ENCODE measurements at regions not wholly inside any gene's neighbourhood (a gene's known extent, or its start where the extent isn't known, plus 50 kb on each side); places are given as distances from the start of the nearest gene placed in this dataset.

GRCh38 chr10:20726381-20726780 lies 170.7 kb downstream of the NEBL start:
- Histone ChIP-seq H3K36me3 (ENCODE audit: control insufficient read depth in 2 of 2, insufficient read depth in 2 of 2, low read length in 1 of 2) (no peaks in the 10 kb centered on the region), H3K4me1 (ENCODE audit: control insufficient read depth in 2 of 2, insufficient read depth in 2 of 2, low read length in 2 of 2) (no peaks in the 10 kb centered on the region), H3K4me3 (ENCODE audit: low read length in 2 of 2) (no peak overlapping the region), H3K27ac (ENCODE audit: low read depth in 1 of 2, low read length in 1 of 2) (no peak overlapping the region), H3K27me3 (ENCODE audit: control insufficient read depth in 2 of 2, insufficient read depth in 1 of 2, low read length in 1 of 2) (no peaks in the 10 kb centered on the region), H3K9me3 (ENCODE audit: control insufficient read depth in 2 of 2, insufficient read depth in 1 of 2, low read length in 1 of 2) (peaks cover 0 to 1% of the 10 kb centered on the region in 2 donors)
- DNase-seq (ENCODE audit: low read depth in 6 of 9, low spot score in 9 of 9): no peak
- 96% methylated on average over 3 of the region's 3 CpGs for WGBS

GRCh38 chr10:20714979-20715378 lies 182.1 kb downstream of the NEBL start:
- no peak overlapping the region for H3K4me3 ChIP-seq (ENCODE audit: low read length in 2 of 2)
- H3K36me3 ChIP-seq (ENCODE audit: control insufficient read depth in 2 of 2, insufficient read depth in 2 of 2, low read length in 1 of 2): no peaks in the 10 kb centered on the region
- peaks cover 0 to 3% of the 10 kb centered on the region in 2 donors for H3K9me3 ChIP-seq (ENCODE audit: control insufficient read depth in 2 of 2, insufficient read depth in 1 of 2, low read length in 1 of 2)
- no peak overlapping the region for H3K27ac ChIP-seq (ENCODE audit: low read depth in 1 of 2, low read length in 1 of 2)
- no peak for DNase-seq (ENCODE audit: low read depth in 6 of 9, low spot score in 9 of 9)
- no peaks in the 10 kb centered on the region for H3K4me1 ChIP-seq (ENCODE audit: control insufficient read depth in 2 of 2, insufficient read depth in 2 of 2, low read length in 2 of 2)
- no peaks in the 10 kb centered on the region for H3K27me3 ChIP-seq (ENCODE audit: control insufficient read depth in 2 of 2, insufficient read depth in 1 of 2, low read length in 1 of 2)
- WGBS: 98% methylated on average over 1 of the region's 1 CpG

- Histone ChIP-seq H3K27me3 (ENCODE audit: control insufficient read depth in 2 of 2, insufficient read depth in 1 of 2, low read length in 1 of 2) (no peaks in the 10 kb centered on the region), H3K27ac (ENCODE audit: low read depth in 1 of 2, low read length in 1 of 2) (no peak overlapping the region), H3K4me1 (ENCODE audit: control insufficient read depth in 2 of 2, insufficient read depth in 2 of 2, low read length in 2 of 2) (no peaks in the 10 kb centered on the region), H3K4me3 (ENCODE audit: low read length in 2 of 2) (no peak overlapping the region), H3K36me3 (ENCODE audit: control insufficient read depth in 2 of 2, insufficient read depth in 2 of 2, low read length in 1 of 2) (no peaks in the 10 kb centered on the region), H3K9me3 (ENCODE audit: control insufficient read depth in 2 of 2, insufficient read depth in 1 of 2, low read length in 1 of 2) (peaks cover 0 to 3% of the 10 kb centered on the region in 2 donors)
- 49% methylated on average over 1 of the region's 1 CpG for WGBS
- DNase-seq (ENCODE audit: low read depth in 6 of 9, low spot score in 9 of 9): no peak
Observed at GRCh38 chr10:20714518-20714917, 182.6 kb downstream of the NEBL start.

GRCh38 chr10:20713420-20713819 lies 183.7 kb downstream of the NEBL start:
- no peaks in the 10 kb centered on the region for H3K4me1 ChIP-seq (ENCODE audit: control insufficient read depth in 2 of 2, insufficient read depth in 2 of 2, low read length in 2 of 2)
- H3K27ac ChIP-seq (ENCODE audit: low read depth in 1 of 2, low read length in 1 of 2): peak overlapping the region in 1 of 2 donors; percentile 60
- H3K27me3 ChIP-seq (ENCODE audit: control insufficient read depth in 2 of 2, insufficient read depth in 1 of 2, low read length in 1 of 2): no peaks in the 10 kb centered on the region
- no peak for DNase-seq (ENCODE audit: low read depth in 6 of 9, low spot score in 9 of 9)
- no peaks in the 10 kb centered on the region for H3K36me3 ChIP-seq (ENCODE audit: control insufficient read depth in 2 of 2, insufficient read depth in 2 of 2, low read length in 1 of 2)
- WGBS: 96% methylated on average over 1 of the region's 1 CpG
- peaks cover 0 to 3% of the 10 kb centered on the region in 2 donors for H3K9me3 ChIP-seq (ENCODE audit: control insufficient read depth in 2 of 2, insufficient read depth in 1 of 2, low read length in 1 of 2)
- no peak overlapping the region for H3K4me3 ChIP-seq (ENCODE audit: low read length in 2 of 2)

DNA sequence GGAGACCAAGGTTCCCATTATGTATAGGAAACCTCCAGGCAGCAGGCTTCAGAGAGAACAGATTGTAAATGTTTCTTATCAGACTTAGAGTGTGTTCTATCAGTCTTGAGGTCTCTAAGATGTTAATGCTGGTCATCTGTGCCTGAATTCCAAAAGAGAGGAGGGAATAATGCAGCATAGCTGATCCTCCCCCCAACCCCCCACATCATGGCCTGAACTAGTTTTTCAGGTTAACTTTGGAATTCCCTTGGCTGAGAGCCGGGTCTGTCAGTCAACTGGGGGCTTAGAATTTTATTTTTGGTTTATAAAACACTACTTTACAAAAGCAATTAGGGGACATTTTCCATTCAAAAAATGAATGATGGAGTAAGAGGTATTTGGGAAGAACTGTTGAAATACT lies 184.3 kb downstream of the NEBL start:
- no peak overlapping the region for H3K4me3 ChIP-seq (ENCODE audit: low read length in 2 of 2)
- H3K4me1 ChIP-seq (ENCODE audit: control insufficient read depth in 2 of 2, insufficient read depth in 2 of 2, low read length in 2 of 2): no peaks in the 10 kb centered on the region
- H3K9me3 ChIP-seq (ENCODE audit: control insufficient read depth in 2 of 2, insufficient read depth in 1 of 2, low read length in 1 of 2): peaks cover 0 to 5% of the 10 kb centered on the region in 2 donors
- no peak overlapping the region for H3K27ac ChIP-seq (ENCODE audit: low read depth in 1 of 2, low read length in 1 of 2)
- H3K36me3 ChIP-seq (ENCODE audit: control insufficient read depth in 2 of 2, insufficient read depth in 2 of 2, low read length in 1 of 2): no peaks in the 10 kb centered on the region
- no peaks in the 10 kb centered on the region for H3K27me3 ChIP-seq (ENCODE audit: control insufficient read depth in 2 of 2, insufficient read depth in 1 of 2, low read length in 1 of 2)
- peak in 1 of 9 donors; percentile 2 for DNase-seq (ENCODE audit: low read depth in 6 of 9, low spot score in 9 of 9)
- WGBS: 77% methylated on average over 1 of the region's 1 CpG

DNA sequence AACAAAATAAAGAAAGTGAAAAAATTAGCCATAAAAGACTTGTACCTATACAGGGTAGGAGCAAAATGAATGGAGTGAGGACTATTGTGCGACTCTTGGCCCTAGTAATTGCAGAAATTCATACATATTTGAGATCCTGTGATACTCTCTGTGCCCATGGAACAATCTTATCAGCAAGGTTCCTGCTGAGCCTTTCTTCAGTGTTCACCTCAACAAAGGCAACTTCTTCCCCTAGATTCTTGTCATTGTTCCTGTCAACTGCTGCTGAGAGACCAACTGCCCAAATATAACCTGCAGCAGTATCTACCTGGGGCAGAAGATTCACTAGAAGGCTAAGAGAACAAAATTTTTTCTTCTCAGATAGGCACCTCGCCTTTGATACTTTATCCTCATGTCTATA lies 187.4 kb downstream of the NEBL start:
- Histone ChIP-seq H3K4me3 (ENCODE audit: low read length in 2 of 2) (no peak overlapping the region), H3K27ac (ENCODE audit: low read depth in 1 of 2, low read length in 1 of 2) (no peak overlapping the region), H3K4me1 (ENCODE audit: control insufficient read depth in 2 of 2, insufficient read depth in 2 of 2, low read length in 2 of 2) (no peaks in the 10 kb centered on the region), H3K27me3 (ENCODE audit: control insufficient read depth in 2 of 2, insufficient read depth in 1 of 2, low read length in 1 of 2) (no peaks in the 10 kb centered on the region), H3K9me3 (ENCODE audit: control insufficient read depth in 2 of 2, insufficient read depth in 1 of 2, low read length in 1 of 2) (peaks cover 0 to 2% of the 10 kb centered on the region in 2 donors), H3K36me3 (ENCODE audit: control insufficient read depth in 2 of 2, insufficient read depth in 2 of 2, low read length in 1 of 2) (no peaks in the 10 kb centered on the region)
- WGBS: 90% methylated on average over 2 of the region's 2 CpGs
- no peak for DNase-seq (ENCODE audit: low read depth in 6 of 9, low spot score in 9 of 9)

GRCh38 chr10:20708305-20708704 lies 188.8 kb downstream of the NEBL start:
- H3K27me3 ChIP-seq (ENCODE audit: control insufficient read depth in 2 of 2, insufficient read depth in 1 of 2, low read length in 1 of 2): no peaks in the 10 kb centered on the region
- no peaks in the 10 kb centered on the region for H3K36me3 ChIP-seq (ENCODE audit: control insufficient read depth in 2 of 2, insufficient read depth in 2 of 2, low read length in 1 of 2)
- H3K27ac ChIP-seq (ENCODE audit: low read depth in 1 of 2, low read length in 1 of 2): no peak overlapping the region
- peaks cover 0 to 7% of the 10 kb centered on the region in 2 donors for H3K9me3 ChIP-seq (ENCODE audit: control insufficient read depth in 2 of 2, insufficient read depth in 1 of 2, low read length in 1 of 2)
- WGBS: 96% methylated on average over 4 of the region's 4 CpGs
- H3K4me1 ChIP-seq (ENCODE audit: control insufficient read depth in 2 of 2, insufficient read depth in 2 of 2, low read length in 2 of 2): no peaks in the 10 kb centered on the region
- no peak for DNase-seq (ENCODE audit: low read depth in 6 of 9, low spot score in 9 of 9)
- no peak overlapping the region for H3K4me3 ChIP-seq (ENCODE audit: low read length in 2 of 2)

DNA sequence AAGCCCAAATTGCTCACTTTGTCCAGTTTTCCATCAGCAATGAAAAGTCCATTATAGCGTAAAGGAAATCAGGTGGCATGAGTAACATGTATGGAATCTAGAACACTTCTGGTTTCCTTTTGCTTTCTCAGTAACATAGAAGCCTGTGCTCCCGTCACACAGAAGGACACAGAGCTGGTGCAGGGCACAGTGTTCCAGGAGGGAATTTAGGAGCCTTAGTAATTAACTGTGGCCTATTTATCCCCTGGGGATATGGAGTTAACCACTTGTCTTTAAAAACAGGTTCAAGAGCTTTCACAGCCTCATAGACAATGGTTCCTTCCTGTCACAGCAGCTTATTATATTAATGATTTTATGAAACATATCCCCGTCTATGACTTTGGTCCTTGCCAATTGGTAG lies 189.9 kb downstream of the NEBL start:
- H3K4me1 ChIP-seq (ENCODE audit: control insufficient read depth in 2 of 2, insufficient read depth in 2 of 2, low read length in 2 of 2): no peaks in the 10 kb centered on the region
- H3K4me3 ChIP-seq (ENCODE audit: low read length in 2 of 2): no peak overlapping the region
- peaks cover 0 to 11% of the 10 kb centered on the region in 2 donors for H3K9me3 ChIP-seq (ENCODE audit: control insufficient read depth in 2 of 2, insufficient read depth in 1 of 2, low read length in 1 of 2)
- H3K27me3 ChIP-seq (ENCODE audit: control insufficient read depth in 2 of 2, insufficient read depth in 1 of 2, low read length in 1 of 2): no peaks in the 10 kb centered on the region
- H3K36me3 ChIP-seq (ENCODE audit: control insufficient read depth in 2 of 2, insufficient read depth in 2 of 2, low read length in 1 of 2): no peaks in the 10 kb centered on the region
- 96% methylated on average over 3 of the region's 3 CpGs for WGBS
- H3K27ac ChIP-seq (ENCODE audit: low read depth in 1 of 2, low read length in 1 of 2): no peak overlapping the region
- no peak for DNase-seq (ENCODE audit: low read depth in 6 of 9, low spot score in 9 of 9)

GRCh38 chr10:20698837-20699236 lies 198.3 kb downstream of the NEBL start:
- peaks cover 0 to 7% of the 10 kb centered on the region in 2 donors for H3K9me3 ChIP-seq (ENCODE audit: control insufficient read depth in 2 of 2, insufficient read depth in 1 of 2, low read length in 1 of 2)
- no peaks in the 10 kb centered on the region for H3K27me3 ChIP-seq (ENCODE audit: control insufficient read depth in 2 of 2, insufficient read depth in 1 of 2, low read length in 1 of 2)
- no peak overlapping the region for H3K4me3 ChIP-seq (ENCODE audit: low read length in 2 of 2)
- no peaks in the 10 kb centered on the region for H3K4me1 ChIP-seq (ENCODE audit: control insufficient read depth in 2 of 2, insufficient read depth in 2 of 2, low read length in 2 of 2)
- no peak overlapping the region for H3K27ac ChIP-seq (ENCODE audit: low read depth in 1 of 2, low read length in 1 of 2)
- no peak for DNase-seq (ENCODE audit: low read depth in 6 of 9, low spot score in 9 of 9)
- no peaks in the 10 kb centered on the region for H3K36me3 ChIP-seq (ENCODE audit: control insufficient read depth in 2 of 2, insufficient read depth in 2 of 2, low read length in 1 of 2)

GRCh38 chr10:20694296-20694695 lies 202.8 kb downstream of the NEBL start:
- Histone ChIP-seq H3K27ac (ENCODE audit: low read depth in 1 of 2, low read length in 1 of 2) (no peak overlapping the region), H3K4me1 (ENCODE audit: control insufficient read depth in 2 of 2, insufficient read depth in 2 of 2, low read length in 2 of 2) (no peaks in the 10 kb centered on the region), H3K27me3 (ENCODE audit: control insufficient read depth in 2 of 2, insufficient read depth in 1 of 2, low read length in 1 of 2) (no peaks in the 10 kb centered on the region), H3K9me3 (ENCODE audit: control insufficient read depth in 2 of 2, insufficient read depth in 1 of 2, low read length in 1 of 2) (no peaks in the 10 kb centered on the region), H3K36me3 (ENCODE audit: control insufficient read depth in 2 of 2, insufficient read depth in 2 of 2, low read length in 1 of 2) (no peaks in the 10 kb centered on the region), H3K4me3 (ENCODE audit: low read length in 2 of 2) (no peak overlapping the region)
- no peak for DNase-seq (ENCODE audit: low read depth in 6 of 9, low spot score in 9 of 9)

Measured in thymus (tissue), 11 donors.